ENCODE measurements at regions not wholly inside any gene's neighbourhood (a gene's known extent, or its start where the extent isn't known, plus 50 kb on each side); places are given as distances from the start of the nearest gene placed in this dataset.

DNA sequence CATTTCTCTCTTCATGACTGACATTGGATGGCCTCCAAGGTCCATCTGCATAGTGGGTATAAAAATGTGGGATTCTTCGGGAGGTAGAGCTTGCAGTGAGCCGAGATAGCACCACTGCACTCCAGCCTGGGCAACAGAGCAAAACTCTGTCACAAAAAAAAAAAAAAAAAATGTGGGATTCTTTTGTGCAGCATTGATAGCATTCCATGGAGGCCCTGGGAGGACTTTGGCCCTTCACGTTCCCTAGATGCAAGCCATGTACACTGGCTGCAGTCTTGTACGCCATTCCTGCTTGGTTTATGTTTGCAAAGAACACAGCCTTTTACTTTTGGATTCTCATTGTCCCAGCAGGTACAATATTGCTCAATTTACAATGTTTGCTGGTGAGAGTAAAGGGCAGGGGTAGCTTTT, 157.8 kb downstream of the SLCO4C1 start:
- no peak overlapping the region for H3K4me3 ChIP-seq (replicated peaks; ENCODE audit: insufficient read depth, low read length)
- H3K27me3 ChIP-seq (ENCODE audit: insufficient read depth, poor library complexity, severe bottlenecking): no peaks in the 10 kb centered on the region
- DNase-seq (ENCODE audit: low read depth in 1 of 2, low spot score in 1 of 2): no peak
- TF ChIP-seq, protein P1, sequence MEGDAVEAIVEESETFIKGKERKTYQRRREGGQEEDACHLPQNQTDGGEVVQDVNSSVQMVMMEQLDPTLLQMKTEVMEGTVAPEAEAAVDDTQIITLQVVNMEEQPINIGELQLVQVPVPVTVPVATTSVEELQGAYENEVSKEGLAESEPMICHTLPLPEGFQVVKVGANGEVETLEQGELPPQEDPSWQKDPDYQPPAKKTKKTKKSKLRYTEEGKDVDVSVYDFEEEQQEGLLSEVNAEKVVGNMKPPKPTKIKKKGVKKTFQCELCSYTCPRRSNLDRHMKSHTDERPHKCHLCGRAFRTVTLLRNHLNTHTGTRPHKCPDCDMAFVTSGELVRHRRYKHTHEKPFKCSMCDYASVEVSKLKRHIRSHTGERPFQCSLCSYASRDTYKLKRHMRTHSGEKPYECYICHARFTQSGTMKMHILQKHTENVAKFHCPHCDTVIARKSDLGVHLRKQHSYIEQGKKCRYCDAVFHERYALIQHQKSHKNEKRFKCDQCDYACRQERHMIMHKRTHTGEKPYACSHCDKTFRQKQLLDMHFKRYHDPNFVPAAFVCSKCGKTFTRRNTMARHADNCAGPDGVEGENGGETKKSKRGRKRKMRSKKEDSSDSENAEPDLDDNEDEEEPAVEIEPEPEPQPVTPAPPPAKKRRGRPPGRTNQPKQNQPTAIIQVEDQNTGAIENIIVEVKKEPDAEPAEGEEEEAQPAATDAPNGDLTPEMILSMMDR (IDR thresholded peaks at IDR 0.05; ENCODE audit: insufficient read depth, low read length): no peak
- TF ChIP-seq REST (IDR thresholded peaks at IDR 0.05; ENCODE audit: insufficient replicate concordance, low read depth): no peak
- no peak for TF ChIP-seq POLR2AphosphoS5 (IDR thresholded peaks at IDR 0.05; ENCODE audit: low read depth)
- no peak for TF ChIP-seq SPI1 (IDR thresholded peaks at IDR 0.05; ENCODE audit: borderline replicate concordance, low read depth)
- no peak for TF ChIP-seq GABPA (IDR thresholded peaks at IDR 0.05; ENCODE audit: low read depth)
- H3K27ac ChIP-seq (replicated peaks): no peak overlapping the region

DNA sequence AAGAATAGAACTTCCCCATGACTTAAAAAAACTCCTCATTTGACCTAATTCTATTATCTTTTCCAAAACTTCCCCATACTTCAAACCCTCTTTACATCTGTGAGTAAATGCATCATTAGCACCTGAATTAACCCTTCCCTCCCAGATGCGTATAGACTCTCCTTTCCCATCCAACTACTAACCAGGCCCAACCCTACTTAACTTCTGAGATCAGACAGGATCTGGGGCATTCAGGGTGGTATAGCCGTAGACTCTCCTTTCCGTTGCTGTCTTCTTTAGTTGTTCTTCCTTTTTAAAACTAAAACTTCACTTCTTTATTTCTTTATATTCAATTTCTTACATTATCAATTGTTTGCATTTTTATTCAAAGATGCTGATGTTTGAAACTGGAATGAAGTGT, 165.2 kb downstream of the SLCO4C1 start:
- Histone ChIP-seq H3K27me3 (ENCODE audit: insufficient read depth, poor library complexity, severe bottlenecking) (no peaks in the 10 kb centered on the region), H3K27ac (replicated peaks) (no peak overlapping the region), H3K4me3 (replicated peaks; ENCODE audit: insufficient read depth, low read length) (no peak overlapping the region)
- no peak for TF ChIP-seq GABPA (IDR thresholded peaks at IDR 0.05; ENCODE audit: low read depth)
- TF ChIP-seq POLR2AphosphoS5 (IDR thresholded peaks at IDR 0.05; ENCODE audit: low read depth): no peak
- no peak for TF ChIP-seq REST (IDR thresholded peaks at IDR 0.05; ENCODE audit: insufficient replicate concordance, low read depth)
- no peak for TF ChIP-seq SPI1 (IDR thresholded peaks at IDR 0.05; ENCODE audit: borderline replicate concordance, low read depth)
- TF ChIP-seq, protein P1 (IDR thresholded peaks at IDR 0.05; ENCODE audit: insufficient read depth, low read length): no peak
- DNase-seq (ENCODE audit: low read depth in 1 of 2, low spot score in 1 of 2): no peak

- TF ChIP-seq, protein P1 (IDR thresholded peaks at IDR 0.05; ENCODE audit: insufficient read depth, low read length): no peak
- TF ChIP-seq POLR2AphosphoS5 (IDR thresholded peaks at IDR 0.05; ENCODE audit: low read depth) (no peak), REST (IDR thresholded peaks at IDR 0.05; ENCODE audit: insufficient replicate concordance, low read depth) (no peak), GABPA (IDR thresholded peaks at IDR 0.05; ENCODE audit: low read depth) (no peak), SPI1 (IDR thresholded peaks at IDR 0.05; ENCODE audit: borderline replicate concordance, low read depth) (no peak)
- H3K27me3 ChIP-seq (ENCODE audit: insufficient read depth, poor library complexity, severe bottlenecking): no peaks in the 10 kb centered on the region
- no peak overlapping the region for H3K27ac ChIP-seq (replicated peaks)
- no peak for DNase-seq (ENCODE audit: low read depth in 1 of 2, low spot score in 1 of 2)
- no peak overlapping the region for H3K4me3 ChIP-seq (replicated peaks; ENCODE audit: insufficient read depth, low read length)
These were observed 165.7 kb downstream of the SLCO4C1 start for GRCh38 chr5:102130386-102130785.
